ENCODE measurements at regions not wholly inside any gene's neighbourhood (a gene's known extent, or its start where the extent isn't known, plus 50 kb on each side); places are given as distances from the start of the nearest gene placed in this dataset.

- Histone ChIP-seq H3K4me3 (no peak overlapping the region), H3K27me3 (no peaks in the 10 kb centered on the region), H3K4me1 (no peaks in the 10 kb centered on the region), H3K9me3 (no peaks in the 10 kb centered on the region), H3K27ac (no peak overlapping the region), H3K36me3 (no peaks in the 10 kb centered on the region)
- DNase-seq (ENCODE audit: low spot score in 2 of 2), result no peak
- WGBS, result 91% methylated on average over 3 of the region's 3 CpGs
- TF ChIP-seq POLR2AphosphoS5 (IDR thresholded peaks at IDR 0.05), result no peak
- no peak for TF ChIP-seq CTCF (IDR thresholded peaks at IDR 0.05)
- no peak for TF ChIP-seq POLR2A (IDR thresholded peaks at IDR 0.05)
- no peak for TF ChIP-seq EP300 (IDR thresholded peaks at IDR 0.05)
These were observed 156.7 kb downstream of the TMCO5A start for GRCh38 chr15:38091078-38091645.

DNA sequence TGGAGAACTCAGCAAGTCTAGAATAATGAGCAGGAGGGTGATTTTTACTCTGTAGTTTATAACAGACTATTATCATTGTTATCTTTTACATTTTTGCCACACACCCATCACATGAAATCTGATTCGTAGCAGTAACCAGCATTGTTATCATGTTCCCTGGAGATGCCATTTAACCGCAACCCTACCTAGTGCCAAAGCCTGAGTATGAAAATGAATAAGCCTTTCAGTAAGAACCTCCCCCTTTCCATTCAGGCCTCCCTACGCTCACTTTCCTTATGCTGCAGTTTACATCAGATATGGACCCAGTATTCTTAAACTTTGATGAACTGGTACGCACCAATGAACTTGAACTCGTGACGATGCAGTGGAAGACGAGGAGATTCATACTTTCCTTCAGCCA is 158.7 kb upstream of the SPRED1 start:
- Histone ChIP-seq H3K4me1 (no peaks in the 10 kb centered on the region), H3K27me3 (no peaks in the 10 kb centered on the region), H3K9me3 (no peaks in the 10 kb centered on the region), H3K36me3 (no peaks in the 10 kb centered on the region), H3K4me3 (no peak overlapping the region), H3K27ac (no peak overlapping the region)
- TF ChIP-seq POLR2AphosphoS5 (IDR thresholded peaks at IDR 0.05) (no peak), EP300 (IDR thresholded peaks at IDR 0.05) (no peak), POLR2A (IDR thresholded peaks at IDR 0.05) (no peak), CTCF (IDR thresholded peaks at IDR 0.05) (no peak)
- DNase-seq (ENCODE audit: low spot score in 2 of 2), result no peak
- WGBS, result 88% methylated on average over 7 of the region's 7 CpGs

- Histone ChIP-seq H3K27ac (no peak overlapping the region), H3K9me3 (no peaks in the 10 kb centered on the region), H3K27me3 (no peaks in the 10 kb centered on the region), H3K4me1 (no peaks in the 10 kb centered on the region), H3K36me3 (no peaks in the 10 kb centered on the region), H3K4me3 (no peak overlapping the region)
- TF ChIP-seq EP300 (IDR thresholded peaks at IDR 0.05) (no peak), POLR2A (IDR thresholded peaks at IDR 0.05) (no peak), CTCF (IDR thresholded peaks at IDR 0.05) (no peak), POLR2AphosphoS5 (IDR thresholded peaks at IDR 0.05) (no peak)
- WGBS, result 98% methylated on average over 1 of the region's 1 CpG
- DNase-seq (ENCODE audit: low spot score in 2 of 2), result no peak
These were observed 149.7 kb upstream of the SPRED1 start for GRCh38 chr15:38102972-38103371.

DNA sequence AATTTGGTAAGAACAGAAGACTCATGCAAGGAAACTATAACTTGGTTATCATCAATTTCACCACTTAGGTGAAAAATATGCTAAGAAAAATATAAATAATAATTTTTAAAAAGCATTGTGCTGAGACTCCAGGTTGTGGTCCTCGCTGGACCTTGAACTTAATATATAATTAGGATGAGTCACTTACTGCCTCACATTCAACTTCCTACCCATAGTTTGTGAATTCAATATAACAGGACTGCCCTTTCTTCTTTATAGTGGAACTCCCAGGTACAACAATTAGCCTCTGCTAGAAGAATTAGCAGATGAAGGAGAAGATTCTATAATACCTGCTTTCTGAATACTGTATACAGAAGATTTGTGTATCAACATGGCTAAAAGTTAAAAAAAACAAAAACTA is 149.1 kb upstream of the SPRED1 start:
- Histone ChIP-seq H3K27me3 (no peaks in the 10 kb centered on the region), H3K4me1 (no peaks in the 10 kb centered on the region), H3K9me3 (no peaks in the 10 kb centered on the region), H3K4me3 (no peak overlapping the region), H3K36me3 (no peaks in the 10 kb centered on the region), H3K27ac (no peak overlapping the region)
- WGBS, result 84% methylated on average over 1 of the region's 1 CpG
- TF ChIP-seq POLR2AphosphoS5 (IDR thresholded peaks at IDR 0.05) (no peak), EP300 (IDR thresholded peaks at IDR 0.05) (no peak), CTCF (IDR thresholded peaks at IDR 0.05) (no peak), POLR2A (IDR thresholded peaks at IDR 0.05) (no peak)
- DNase-seq (ENCODE audit: low spot score in 2 of 2), result no peak

DNA sequence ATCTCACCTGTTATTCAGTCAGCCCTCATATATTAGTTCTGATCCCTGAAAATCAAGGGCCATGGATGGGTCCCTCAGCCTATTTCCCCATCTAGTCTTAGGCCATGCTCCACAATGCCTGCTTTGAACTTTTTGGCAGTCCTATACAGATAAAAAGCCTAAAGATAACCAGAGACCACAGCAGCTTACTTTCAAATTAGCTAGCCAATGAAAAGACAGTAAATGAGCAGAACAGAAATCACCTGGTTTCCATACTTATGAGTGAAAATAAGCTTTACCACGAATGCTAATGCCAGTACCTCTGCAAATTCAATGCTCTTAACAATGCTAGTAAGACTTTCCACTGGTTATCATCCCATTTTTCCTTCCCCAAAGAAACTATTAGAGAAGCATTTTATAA is 141.6 kb upstream of the SPRED1 start:
- WGBS, result 74% methylated on average over 1 of the region's 1 CpG
- TF ChIP-seq POLR2A (IDR thresholded peaks at IDR 0.05) (no peak), EP300 (IDR thresholded peaks at IDR 0.05) (no peak), CTCF (IDR thresholded peaks at IDR 0.05) (no peak), POLR2AphosphoS5 (IDR thresholded peaks at IDR 0.05) (no peak)
- Histone ChIP-seq H3K36me3 (no peaks in the 10 kb centered on the region), H3K9me3 (no peaks in the 10 kb centered on the region), H3K27ac (no peak overlapping the region), H3K4me1 (no peaks in the 10 kb centered on the region), H3K4me3 (no peak overlapping the region), H3K27me3 (no peaks in the 10 kb centered on the region)
- DNase-seq (ENCODE audit: low spot score in 2 of 2), result no peak

Data from suprapubic skin (tissue), 4 donors.